IPS-NIHi7 (cell line): ENCODE measurements at regions not wholly inside any gene's neighbourhood (a gene's known extent, or its start where the extent isn't known, plus 50 kb on each side); places are given as distances from the start of the nearest gene placed in this dataset.
"Not testable (repeated sequence)": the region's sequence is repeated elsewhere in the genome, so short reads cannot be mapped to it uniquely, and the experiment has no call there.

Experiments
- DNase-seq: peaks from one replicate; pipeline ENCODE4 v3.0.0; 2012; ENCODE audit warnings: mixed read lengths; ENCODE audit errors: extremely low spot score

GRCh38 chr11:112310848-112311247 lies 50.2 kb upstream of the PLET1 start:
- no peak for DNase-seq

DNA sequence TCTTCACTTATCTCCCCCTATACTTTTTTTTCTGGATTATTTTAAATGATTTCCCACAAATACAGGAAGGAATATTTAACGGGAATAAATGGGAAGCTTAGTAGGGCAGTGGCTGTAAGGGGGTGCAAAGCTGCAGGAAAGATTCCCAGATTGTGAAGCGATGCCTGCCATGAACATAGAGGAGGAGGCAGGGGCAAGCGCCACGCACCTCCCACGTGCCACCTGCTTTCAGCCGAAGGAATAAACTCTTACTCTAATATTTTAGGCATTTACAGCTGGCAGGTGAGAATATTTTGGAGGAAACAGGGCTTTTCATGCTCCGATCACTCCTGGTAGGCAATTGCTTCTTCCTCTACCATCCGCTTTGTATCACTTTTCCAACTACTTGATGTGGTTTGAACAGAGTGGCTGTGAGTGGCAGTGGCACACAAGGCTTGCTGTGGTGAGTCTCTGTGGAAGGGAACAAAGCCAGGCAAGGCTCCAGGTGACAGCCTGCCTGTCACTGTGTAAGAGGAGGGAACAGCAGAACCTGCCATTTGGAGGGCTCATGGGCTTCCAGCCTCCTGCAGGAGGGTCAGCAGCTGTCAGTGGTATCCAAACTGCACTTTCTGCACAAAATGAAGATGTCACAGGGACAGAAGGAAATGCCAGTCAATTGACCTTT lies 54.5 kb upstream of the PLET1 start:
- DNase-seq, result no peak

GRCh38 chr11:112315861-112316739 lies 55.4 kb upstream of the PLET1 start:
- DNase-seq, result no peak

- DNase-seq, result no peak
Measured at GRCh38 chr11:112316971-112317370, 56.3 kb upstream of the PLET1 start.

DNA sequence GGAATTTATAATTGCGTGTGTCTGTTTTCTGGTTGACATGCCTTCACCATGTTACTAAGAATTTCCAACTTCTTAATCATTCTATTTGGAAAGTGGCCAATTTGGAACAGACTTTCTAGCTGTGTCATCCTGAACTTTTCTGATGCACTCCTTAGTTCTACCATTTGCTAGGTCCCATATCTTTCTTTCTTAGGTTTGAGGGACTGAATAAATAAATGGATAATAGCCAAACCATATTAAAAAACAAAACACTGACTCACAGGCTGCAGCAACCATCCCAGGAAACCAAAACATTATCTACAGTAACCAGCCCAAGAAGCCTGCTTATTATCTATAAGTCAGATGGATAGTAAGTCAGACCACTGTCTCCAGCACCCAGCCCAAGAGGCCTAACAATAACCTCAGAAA lies 57.5 kb upstream of the PLET1 start:
- no peak for DNase-seq

DNA sequence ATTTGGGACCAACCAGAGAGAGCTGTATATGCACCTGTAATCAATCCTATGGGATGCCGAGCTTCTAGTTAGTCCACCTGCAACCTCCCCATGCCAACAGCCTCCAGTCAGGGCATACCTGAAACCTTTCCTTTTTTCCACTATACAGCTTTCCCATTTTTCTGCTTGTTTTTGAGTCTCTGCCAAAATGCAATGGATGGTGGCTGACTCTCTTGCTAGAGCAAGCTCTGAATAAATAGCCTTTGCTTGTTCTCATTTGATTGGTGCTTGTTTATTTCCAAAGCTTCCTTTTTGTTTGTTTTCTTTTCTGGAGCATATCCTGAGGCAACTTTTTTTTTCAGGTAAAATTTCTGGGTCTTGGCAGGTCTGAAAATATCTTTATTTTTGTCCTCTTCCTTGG lies 58.0 kb upstream of the PLET1 start:
- DNase-seq, result no peak

DNA sequence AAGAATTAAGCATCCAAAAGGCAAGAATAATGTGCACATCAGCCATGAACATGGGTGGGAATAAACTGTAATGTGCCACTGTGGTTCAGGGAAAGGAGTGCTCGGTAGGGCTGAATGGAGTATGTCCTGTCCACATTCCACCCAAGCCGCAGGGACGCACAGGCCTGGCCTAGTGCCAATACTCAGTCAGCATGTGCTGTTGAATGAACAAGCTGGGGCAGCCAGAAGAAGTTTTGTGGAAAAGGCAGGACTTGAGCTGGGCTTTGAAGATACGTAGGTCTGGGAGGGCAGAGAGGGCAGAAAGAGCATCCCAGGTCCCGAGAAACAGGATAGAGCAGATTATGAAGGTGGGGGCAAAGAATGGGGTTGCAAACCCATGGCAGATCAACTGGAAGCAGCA lies 60.0 kb upstream of the PLET1 start:
- DNase-seq, result no peak

DNA sequence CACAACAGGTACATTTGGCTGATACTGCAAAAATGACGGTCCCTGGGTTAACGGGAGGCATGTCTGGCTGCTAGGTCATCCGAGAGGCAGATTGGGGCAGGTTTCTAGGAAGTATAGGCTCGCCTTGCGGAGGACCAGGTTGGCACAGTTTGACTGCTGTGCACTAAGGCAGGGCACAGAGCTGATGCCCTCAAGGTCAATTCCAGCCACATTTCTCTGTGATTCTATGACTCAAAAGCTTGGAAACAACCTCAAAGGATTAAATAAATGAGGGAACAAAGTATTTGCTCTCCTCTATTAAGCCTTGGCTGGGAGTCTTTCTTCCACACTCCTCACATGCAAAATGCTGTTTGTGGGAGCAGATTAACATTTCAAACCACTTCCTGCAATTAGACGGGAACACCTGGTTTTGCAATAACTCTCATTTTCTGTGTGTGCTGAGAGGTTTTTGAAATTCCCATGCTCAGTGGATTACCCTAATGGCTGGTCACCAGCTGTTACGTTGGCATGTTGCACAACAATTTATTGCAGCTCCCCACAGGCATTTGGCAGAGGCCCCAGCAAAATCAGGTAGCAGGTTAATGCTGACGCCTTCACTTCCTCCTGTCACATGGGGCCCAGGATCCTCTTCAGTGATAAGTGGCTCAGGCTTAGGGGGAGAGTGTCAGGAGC lies 61.0 kb upstream of the PLET1 start:
- no peak for DNase-seq

DNA sequence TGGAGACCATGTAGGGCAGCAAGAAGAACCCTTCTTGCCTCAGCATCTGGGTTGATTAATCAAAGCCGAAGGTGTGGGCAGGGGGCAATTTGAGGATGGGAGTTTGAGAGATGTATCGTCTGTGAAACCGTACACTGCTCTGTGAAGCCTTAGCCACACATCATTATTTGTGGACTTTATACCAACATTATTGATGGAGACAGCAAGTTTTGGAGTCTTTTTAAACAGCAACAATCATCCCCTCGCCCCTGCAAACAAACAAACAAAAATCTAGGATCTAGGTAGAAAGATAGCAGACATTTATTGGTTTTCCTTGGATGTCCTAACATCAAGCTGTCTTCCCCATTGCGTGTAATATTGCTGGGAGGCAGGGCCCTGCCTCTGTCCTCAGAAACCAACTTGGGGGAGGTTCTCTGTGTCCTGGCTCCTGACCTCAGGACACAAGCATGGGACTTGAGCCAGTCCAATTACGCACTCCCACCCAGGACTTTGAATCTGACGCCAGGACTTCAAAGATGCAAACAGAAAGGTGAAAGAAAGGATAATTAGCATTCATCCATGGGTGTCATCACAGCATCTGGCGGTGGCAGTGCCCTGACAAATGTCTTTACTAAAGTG lies 61.6 kb upstream of the PLET1 start:
- DNase-seq, result no peak

- no peak for DNase-seq
Measured at GRCh38 chr11:112334381-112334780, 73.7 kb upstream of the PLET1 start.

DNA sequence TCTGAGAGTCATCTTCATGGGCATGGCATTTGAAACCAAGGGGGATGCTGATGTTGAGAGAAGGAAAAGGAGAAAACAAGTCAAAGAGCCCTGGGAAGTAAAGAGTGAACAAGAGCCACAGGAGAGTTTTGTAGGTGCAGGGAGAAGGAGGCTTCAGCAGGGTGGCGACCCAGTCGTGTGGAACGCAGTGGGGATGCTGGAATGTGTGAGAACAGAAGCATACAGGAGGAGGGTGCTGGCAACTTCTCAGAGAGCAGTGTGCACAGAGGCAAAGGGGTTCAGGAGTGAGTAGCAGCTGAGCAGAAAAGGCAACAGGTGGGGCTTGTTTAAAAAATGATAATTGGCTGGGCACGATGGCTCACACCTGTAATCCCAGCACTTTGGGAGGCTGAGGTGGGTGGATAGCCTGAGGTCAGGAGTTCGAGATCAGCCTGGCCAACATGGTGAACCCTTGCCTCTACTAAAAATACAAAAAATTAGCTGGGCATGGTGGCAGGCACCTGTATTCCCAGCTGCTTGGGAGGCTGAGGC lies 75.8 kb upstream of the PLET1 start:
- DNase-seq, result no peak

DNA sequence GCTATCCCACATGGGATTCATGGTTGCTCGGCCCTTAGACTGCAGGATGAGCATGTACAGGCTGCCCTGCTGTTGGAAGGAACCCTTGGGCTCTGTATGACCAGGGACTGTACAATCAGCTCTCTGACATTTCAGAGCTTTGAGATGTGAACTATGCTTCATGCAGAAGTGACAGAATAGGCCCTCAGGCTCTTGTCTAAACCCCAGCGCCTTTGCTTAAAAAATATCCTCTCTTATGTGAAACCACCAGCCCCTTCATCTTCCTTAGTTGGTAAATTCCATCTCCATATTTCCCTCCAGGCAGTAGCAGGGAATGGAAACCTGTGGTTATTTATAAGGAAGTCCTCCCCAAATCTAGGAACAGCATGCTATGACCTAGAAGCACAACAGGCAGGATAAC lies 78.9 kb upstream of the PLET1 start:
- DNase-seq, result no peak

DNA sequence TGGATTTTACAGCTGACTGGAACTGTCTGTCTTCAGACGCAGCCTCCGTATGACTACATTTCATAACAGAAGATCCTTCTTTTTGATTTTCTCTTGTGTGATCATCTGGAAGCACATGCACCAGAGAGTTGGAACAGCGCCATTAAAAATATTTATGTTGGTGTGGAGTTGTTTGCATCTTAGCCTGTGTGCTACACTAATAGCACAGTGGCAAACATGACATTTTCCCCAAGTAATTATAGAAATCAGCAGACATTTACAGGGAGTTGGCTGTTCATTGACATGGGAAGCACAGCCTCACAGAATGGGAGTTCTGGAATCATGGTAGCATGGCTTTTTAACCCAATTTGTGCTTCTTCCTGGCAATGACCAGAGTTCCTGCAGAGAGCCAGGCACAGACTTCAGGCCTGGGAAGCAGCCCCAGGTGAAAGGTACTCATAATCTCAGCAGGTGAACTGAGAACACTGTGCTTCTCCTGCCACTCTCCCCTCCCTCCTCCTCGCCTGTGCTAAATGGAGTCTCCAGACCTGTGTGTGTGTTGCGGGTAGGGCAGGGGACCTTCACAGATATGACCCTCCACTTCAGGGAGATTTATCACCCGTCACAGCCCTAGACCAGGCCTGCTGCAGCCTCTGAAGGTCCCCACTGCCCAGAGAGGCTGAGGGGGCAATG lies 82.8 kb upstream of the PLET1 start:
- no peak for DNase-seq

DNA sequence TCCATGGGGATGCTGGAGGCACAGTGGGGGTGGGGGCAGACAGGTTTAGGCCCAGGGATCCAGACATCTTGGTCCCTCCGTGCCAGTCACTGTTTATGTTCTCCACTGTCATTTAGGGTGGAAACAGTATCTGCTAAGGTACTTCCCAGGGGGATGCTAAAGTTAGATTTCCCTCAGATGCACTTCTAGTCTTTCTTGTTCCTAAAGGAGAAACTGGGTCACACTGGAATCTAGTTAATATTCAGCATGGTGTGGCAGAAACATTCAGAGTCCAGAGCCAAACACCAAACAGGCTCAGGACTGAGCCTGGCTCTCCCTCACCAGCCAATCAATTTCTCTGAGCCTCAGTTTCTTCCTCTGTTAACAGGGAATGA lies 83.4 kb upstream of the PLET1 start:
- no peak for DNase-seq

GRCh38 chr11:112345166-112345565 lies 84.5 kb upstream of the PLET1 start:
- DNase-seq, result no peak

GRCh38 chr11:112345706-112346105 lies 85.0 kb upstream of the PLET1 start:
- DNase-seq, result peak; percentile 74

GRCh38 chr11:112346586-112346985 lies 85.9 kb upstream of the PLET1 start:
- DNase-seq, result no peak

- no peak for DNase-seq
Measured at GRCh38 chr11:112348480-112349029, 87.9 kb upstream of the PLET1 start.

- DNase-seq, result not testable (repeated sequence)
Measured at GRCh38 chr11:112351423-112351822, 90.8 kb upstream of the PLET1 start.

DNA sequence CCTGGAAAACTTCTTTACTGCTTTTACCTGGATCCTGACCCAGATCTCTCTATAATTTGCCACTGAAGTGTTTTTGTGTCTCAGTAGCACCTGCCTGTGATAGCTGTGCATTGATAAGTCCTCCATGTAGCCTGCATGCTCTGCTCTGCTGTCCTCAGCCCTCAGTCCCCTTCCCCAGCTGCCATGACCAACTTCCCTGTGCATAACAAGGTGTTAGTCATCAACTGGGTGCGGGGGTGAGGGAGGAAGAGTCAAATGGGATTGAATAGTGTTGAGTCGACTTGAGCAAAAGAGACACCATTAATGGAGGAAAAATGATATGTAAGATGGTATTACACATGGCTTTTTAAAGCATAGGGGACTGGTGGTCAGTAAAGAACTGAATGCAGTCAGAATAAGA lies 92.2 kb upstream of the PLET1 start:
- no peak for DNase-seq

DNA sequence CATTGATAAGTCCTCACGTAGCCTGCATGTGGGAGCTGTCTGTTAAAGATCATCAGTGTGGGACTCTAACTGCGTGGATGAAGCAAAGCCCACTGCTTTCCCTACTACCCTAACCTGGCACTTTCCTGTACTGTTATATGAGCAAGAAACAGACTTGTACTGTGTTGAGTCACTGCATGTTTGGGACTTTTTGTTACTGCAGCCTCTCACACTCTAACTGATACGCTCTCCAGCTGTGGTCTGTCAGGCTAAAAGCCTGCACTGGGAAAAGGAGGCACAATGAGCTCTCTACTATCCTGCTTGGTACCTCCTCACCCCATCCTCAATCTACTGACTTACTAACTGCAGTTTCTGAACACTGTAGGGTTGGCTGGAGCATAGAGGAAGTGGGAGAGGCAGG lies 93.7 kb upstream of the PLET1 start:
- DNase-seq, result no peak
